ENCODE measurements at regions not wholly inside any gene's neighbourhood (a gene's known extent, or its start where the extent isn't known, plus 50 kb on each side); places are given as distances from the start of the nearest gene placed in this dataset.

- no peak for TF ChIP-seq TAF1 (IDR thresholded peaks at IDR 0.05; ENCODE audit: borderline replicate concordance, insufficient read depth, low read length)
- TF ChIP-seq, protein P1, sequence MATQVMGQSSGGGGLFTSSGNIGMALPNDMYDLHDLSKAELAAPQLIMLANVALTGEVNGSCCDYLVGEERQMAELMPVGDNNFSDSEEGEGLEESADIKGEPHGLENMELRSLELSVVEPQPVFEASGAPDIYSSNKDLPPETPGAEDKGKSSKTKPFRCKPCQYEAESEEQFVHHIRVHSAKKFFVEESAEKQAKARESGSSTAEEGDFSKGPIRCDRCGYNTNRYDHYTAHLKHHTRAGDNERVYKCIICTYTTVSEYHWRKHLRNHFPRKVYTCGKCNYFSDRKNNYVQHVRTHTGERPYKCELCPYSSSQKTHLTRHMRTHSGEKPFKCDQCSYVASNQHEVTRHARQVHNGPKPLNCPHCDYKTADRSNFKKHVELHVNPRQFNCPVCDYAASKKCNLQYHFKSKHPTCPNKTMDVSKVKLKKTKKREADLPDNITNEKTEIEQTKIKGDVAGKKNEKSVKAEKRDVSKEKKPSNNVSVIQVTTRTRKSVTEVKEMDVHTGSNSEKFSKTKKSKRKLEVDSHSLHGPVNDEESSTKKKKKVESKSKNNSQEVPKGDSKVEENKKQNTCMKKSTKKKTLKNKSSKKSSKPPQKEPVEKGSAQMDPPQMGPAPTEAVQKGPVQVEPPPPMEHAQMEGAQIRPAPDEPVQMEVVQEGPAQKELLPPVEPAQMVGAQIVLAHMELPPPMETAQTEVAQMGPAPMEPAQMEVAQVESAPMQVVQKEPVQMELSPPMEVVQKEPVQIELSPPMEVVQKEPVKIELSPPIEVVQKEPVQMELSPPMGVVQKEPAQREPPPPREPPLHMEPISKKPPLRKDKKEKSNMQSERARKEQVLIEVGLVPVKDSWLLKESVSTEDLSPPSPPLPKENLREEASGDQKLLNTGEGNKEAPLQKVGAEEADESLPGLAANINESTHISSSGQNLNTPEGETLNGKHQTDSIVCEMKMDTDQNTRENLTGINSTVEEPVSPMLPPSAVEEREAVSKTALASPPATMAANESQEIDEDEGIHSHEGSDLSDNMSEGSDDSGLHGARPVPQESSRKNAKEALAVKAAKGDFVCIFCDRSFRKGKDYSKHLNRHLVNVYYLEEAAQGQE (IDR thresholded peaks at IDR 0.05; ENCODE audit: insufficient read depth in 1 of 2, low read depth in 2 of 2, low read length in 2 of 2): no peak
- TF ChIP-seq SIN3A (IDR thresholded peaks at IDR 0.05; ENCODE audit: borderline replicate concordance, insufficient read depth, low read length): no peak
Measured at GRCh38 chr4:59945716-59946115, 1254.4 kb upstream of the ADGRL3 start.

Data from PFSK-1 (cell line).